ENCODE measurements at regions not wholly inside any gene's neighbourhood (a gene's known extent, or its start where the extent isn't known, plus 50 kb on each side); places are given as distances from the start of the nearest gene placed in this dataset.

DNA sequence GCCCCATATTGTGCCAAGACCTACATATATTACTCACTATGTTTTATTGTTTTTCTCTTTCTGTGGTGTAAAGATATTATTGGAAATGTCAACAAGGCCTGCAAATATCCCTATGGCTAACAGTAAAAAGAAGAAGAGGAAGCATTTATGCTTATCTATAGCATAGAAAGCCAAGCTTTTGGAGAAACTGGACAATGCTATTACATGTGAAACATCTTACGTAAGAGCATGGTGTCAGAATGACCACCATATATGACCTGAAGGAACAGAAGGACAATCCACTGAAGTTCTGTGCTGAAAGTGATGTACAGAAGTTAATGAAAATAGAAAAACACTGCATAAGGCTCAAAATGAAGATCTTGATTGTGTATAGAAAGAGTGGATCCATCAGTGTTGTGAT is 145.2 kb downstream of the KCTD12 start:
- no peaks in the 10 kb centered on the region for H3K36me3 ChIP-seq (replicated peaks; ENCODE audit: insufficient read depth, low read length)
- H3K9ac ChIP-seq (ENCODE audit: low read length) = no peak overlapping the region
- TF ChIP-seq EZH2phosphoT487 (IDR thresholded peaks at IDR 0.05; ENCODE audit: low read length) (no peak), EZH2 (optimal IDR thresholded peaks at IDR 0.05; ENCODE audit: low read depth, low read length) (no peak)
- TF ChIP-seq, protein P1, sequence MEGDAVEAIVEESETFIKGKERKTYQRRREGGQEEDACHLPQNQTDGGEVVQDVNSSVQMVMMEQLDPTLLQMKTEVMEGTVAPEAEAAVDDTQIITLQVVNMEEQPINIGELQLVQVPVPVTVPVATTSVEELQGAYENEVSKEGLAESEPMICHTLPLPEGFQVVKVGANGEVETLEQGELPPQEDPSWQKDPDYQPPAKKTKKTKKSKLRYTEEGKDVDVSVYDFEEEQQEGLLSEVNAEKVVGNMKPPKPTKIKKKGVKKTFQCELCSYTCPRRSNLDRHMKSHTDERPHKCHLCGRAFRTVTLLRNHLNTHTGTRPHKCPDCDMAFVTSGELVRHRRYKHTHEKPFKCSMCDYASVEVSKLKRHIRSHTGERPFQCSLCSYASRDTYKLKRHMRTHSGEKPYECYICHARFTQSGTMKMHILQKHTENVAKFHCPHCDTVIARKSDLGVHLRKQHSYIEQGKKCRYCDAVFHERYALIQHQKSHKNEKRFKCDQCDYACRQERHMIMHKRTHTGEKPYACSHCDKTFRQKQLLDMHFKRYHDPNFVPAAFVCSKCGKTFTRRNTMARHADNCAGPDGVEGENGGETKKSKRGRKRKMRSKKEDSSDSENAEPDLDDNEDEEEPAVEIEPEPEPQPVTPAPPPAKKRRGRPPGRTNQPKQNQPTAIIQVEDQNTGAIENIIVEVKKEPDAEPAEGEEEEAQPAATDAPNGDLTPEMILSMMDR (IDR thresholded peaks at IDR 0.05; ENCODE audit: low read length) = no peak
- no peaks in the 10 kb centered on the region for H4K20me1 ChIP-seq (ENCODE audit: insufficient read depth, low read length)
- H2AFZ ChIP-seq (ENCODE audit: low read length) = no peak overlapping the region
- H3K4me1 ChIP-seq (ENCODE audit: low read length) = peaks cover 10% of the 10 kb centered on the region; the same call in 1 of the 2 replicates
- no peaks in the 10 kb centered on the region for H3F3A ChIP-seq (ENCODE audit: insufficient read depth, low read length)
- no peak overlapping the region for H3K4me2 ChIP-seq (ENCODE audit: low read depth, low read length)
- H3K27ac ChIP-seq (ENCODE audit: low read length) = no peak overlapping the region
- no peak overlapping the region for H3K4me3 ChIP-seq (ENCODE audit: low read length)
- no peak for DNase-seq
- no peaks in the 10 kb centered on the region for H3K9me3 ChIP-seq (replicated peaks; ENCODE audit: insufficient read depth, low read length)
- no peaks in the 10 kb centered on the region for H3K27me3 ChIP-seq (replicated peaks; ENCODE audit: insufficient read depth, low read length)
- H3K79me2 ChIP-seq (ENCODE audit: low read length) = no peaks in the 10 kb centered on the region
- no peaks in the 10 kb centered on the region for H3K9me2 ChIP-seq (replicated peaks; ENCODE audit: insufficient read depth, low read length)

DNA sequence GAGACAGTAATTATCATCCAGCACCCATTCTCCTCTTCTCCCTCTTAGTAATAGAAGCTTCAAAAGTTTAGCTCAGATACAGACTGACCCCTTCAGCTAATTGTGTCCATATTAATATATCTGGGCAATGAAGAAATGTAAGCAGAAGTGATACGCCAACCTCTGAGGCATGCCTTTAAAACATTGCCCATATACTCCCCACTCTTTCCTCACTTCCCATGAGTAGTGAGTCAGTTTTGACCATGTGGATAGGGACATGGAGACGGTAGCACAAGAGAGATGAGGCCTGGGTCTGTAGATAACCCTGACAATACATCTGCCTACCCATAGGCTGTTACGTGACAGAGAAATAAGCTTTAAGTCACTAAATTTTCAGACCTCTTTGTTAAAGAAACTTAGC is 147.6 kb downstream of the KCTD12 start:
- Histone ChIP-seq H3K4me3 (ENCODE audit: low read length) (no peak overlapping the region), H3K36me3 (replicated peaks; ENCODE audit: insufficient read depth, low read length) (no peaks in the 10 kb centered on the region), H4K20me1 (ENCODE audit: insufficient read depth, low read length) (no peaks in the 10 kb centered on the region), H3K4me1 (ENCODE audit: low read length) (no peaks in the 10 kb centered on the region), H3K4me2 (ENCODE audit: low read depth, low read length) (no peak overlapping the region), H3K79me2 (ENCODE audit: low read length) (no peaks in the 10 kb centered on the region), H2AFZ (ENCODE audit: low read length) (no peak overlapping the region), H3K27me3 (replicated peaks; ENCODE audit: insufficient read depth, low read length) (no peaks in the 10 kb centered on the region), H3F3A (ENCODE audit: insufficient read depth, low read length) (no peaks in the 10 kb centered on the region), H3K27ac (ENCODE audit: low read length) (no peak overlapping the region), H3K9me2 (replicated peaks; ENCODE audit: insufficient read depth, low read length) (no peaks in the 10 kb centered on the region), H3K9ac (ENCODE audit: low read length) (no peak overlapping the region), H3K9me3 (replicated peaks; ENCODE audit: insufficient read depth, low read length) (no peaks in the 10 kb centered on the region; the same call in 1 of the 2 replicates)
- DNase-seq = no peak
- TF ChIP-seq, protein P1 (IDR thresholded peaks at IDR 0.05; ENCODE audit: low read length) = no peak
- TF ChIP-seq EZH2phosphoT487 (IDR thresholded peaks at IDR 0.05; ENCODE audit: low read length) (no peak), EZH2 (optimal IDR thresholded peaks at IDR 0.05; ENCODE audit: low read depth, low read length) (no peak)

DNA sequence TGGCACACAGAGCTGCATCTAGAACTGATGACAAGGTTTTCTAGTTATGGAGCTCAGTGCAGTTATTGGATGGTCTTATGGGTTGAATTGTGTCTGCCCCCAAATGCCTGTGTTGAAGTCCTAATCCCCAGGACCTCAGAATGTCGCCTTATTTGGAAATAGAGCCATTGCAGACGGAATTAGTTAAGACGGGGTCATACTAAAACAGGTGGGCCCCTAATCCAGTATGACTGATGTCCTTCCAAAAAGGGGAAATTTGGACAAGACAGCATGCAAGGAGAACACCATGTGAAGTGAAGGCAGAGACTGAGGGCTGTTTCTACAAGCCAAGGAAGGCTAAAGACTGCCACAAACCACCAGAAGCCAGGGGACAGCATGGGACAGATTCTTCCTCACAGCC is 148.7 kb downstream of the KCTD12 start:
- TF ChIP-seq EZH2phosphoT487 (IDR thresholded peaks at IDR 0.05; ENCODE audit: low read length) (no peak), EZH2 (optimal IDR thresholded peaks at IDR 0.05; ENCODE audit: low read depth, low read length) (no peak)
- TF ChIP-seq, protein P1 (IDR thresholded peaks at IDR 0.05; ENCODE audit: low read length) = no peak
- no peak for DNase-seq
- no peaks in the 10 kb centered on the region for H3K4me1 ChIP-seq (ENCODE audit: low read length)
- no peaks in the 10 kb centered on the region for H3F3A ChIP-seq (ENCODE audit: insufficient read depth, low read length)
- no peak overlapping the region for H3K4me3 ChIP-seq (ENCODE audit: low read length)
- no peaks in the 10 kb centered on the region for H3K36me3 ChIP-seq (replicated peaks; ENCODE audit: insufficient read depth, low read length)
- H3K9me3 ChIP-seq (replicated peaks; ENCODE audit: insufficient read depth, low read length) = no peaks in the 10 kb centered on the region; the same call in 1 of the 2 replicates
- H3K4me2 ChIP-seq (ENCODE audit: low read depth, low read length) = no peak overlapping the region
- H4K20me1 ChIP-seq (ENCODE audit: insufficient read depth, low read length) = no peaks in the 10 kb centered on the region
- no peak overlapping the region for H2AFZ ChIP-seq (ENCODE audit: low read length)
- no peaks in the 10 kb centered on the region for H3K27me3 ChIP-seq (replicated peaks; ENCODE audit: insufficient read depth, low read length)
- H3K9ac ChIP-seq (ENCODE audit: low read length) = no peak overlapping the region
- no peaks in the 10 kb centered on the region for H3K9me2 ChIP-seq (replicated peaks; ENCODE audit: insufficient read depth, low read length)
- no peak overlapping the region for H3K27ac ChIP-seq (ENCODE audit: low read length)
- H3K79me2 ChIP-seq (ENCODE audit: low read length) = no peaks in the 10 kb centered on the region

Measured in MM.1S (cell line).